ENCODE measurements at regions not wholly inside any gene's neighbourhood (a gene's known extent, or its start where the extent isn't known, plus 50 kb on each side); places are given as distances from the start of the nearest gene placed in this dataset.

DNA sequence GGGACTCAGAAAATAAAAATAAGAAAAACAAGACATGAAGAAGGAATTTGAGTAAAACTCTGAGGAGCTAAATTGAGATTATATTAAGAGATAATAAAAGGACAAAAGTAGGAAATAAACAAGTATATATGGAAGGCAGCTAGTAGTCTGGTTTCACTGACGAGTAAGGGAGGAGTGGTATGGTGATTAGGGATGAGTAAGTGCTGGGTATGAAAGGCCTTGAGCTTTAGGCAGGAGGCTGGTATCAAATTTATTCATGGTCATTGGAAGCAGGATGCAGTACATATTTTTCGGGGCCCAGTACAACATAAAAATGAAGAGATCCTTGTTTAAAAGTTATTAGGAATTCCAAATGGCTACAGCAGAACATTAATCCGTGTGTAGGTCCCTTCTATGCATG is 789.7 kb upstream of the PRMT6 start:
- TF ChIP-seq, protein P1, sequence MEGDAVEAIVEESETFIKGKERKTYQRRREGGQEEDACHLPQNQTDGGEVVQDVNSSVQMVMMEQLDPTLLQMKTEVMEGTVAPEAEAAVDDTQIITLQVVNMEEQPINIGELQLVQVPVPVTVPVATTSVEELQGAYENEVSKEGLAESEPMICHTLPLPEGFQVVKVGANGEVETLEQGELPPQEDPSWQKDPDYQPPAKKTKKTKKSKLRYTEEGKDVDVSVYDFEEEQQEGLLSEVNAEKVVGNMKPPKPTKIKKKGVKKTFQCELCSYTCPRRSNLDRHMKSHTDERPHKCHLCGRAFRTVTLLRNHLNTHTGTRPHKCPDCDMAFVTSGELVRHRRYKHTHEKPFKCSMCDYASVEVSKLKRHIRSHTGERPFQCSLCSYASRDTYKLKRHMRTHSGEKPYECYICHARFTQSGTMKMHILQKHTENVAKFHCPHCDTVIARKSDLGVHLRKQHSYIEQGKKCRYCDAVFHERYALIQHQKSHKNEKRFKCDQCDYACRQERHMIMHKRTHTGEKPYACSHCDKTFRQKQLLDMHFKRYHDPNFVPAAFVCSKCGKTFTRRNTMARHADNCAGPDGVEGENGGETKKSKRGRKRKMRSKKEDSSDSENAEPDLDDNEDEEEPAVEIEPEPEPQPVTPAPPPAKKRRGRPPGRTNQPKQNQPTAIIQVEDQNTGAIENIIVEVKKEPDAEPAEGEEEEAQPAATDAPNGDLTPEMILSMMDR (IDR thresholded peaks at IDR 0.05; ENCODE audit: borderline replicate concordance, extremely low read depth, low read length, poor library complexity, severe bottlenecking): no peak
- no peak for TF ChIP-seq EZH2 (IDR thresholded peaks at IDR 0.05; ENCODE audit: borderline replicate concordance, low read depth, low read length, severe bottlenecking)
